Stimulated activated naive CD8-positive, alpha-beta T cell treated with anti-CD3 and anti-CD28 coated beads, Interleukin-15, Interleukin-2, amounts not matched to agents 100 ng/mL and 50 ng/mL, for 24 hours (primary cell): ENCODE measurements at regions not wholly inside any gene's neighbourhood (a gene's known extent, or its start where the extent isn't known, plus 50 kb on each side); places are given as distances from the start of the nearest gene placed in this dataset.

ENCODE experiments used
- H3K27ac Mint-ChIP-seq: one replicate; pipeline ENCODE4 v1.8.0; 2021; ENCODE audit warnings: mild to moderate bottlenecking, mixed read lengths
- H3K27me3 Mint-ChIP-seq: one replicate; pipeline ENCODE4 v1.8.0; 2021; ENCODE audit warnings: mixed read lengths
- H3K36me3 Mint-ChIP-seq: one replicate; pipeline ENCODE4 v1.8.0; 2021; ENCODE audit warnings: low read depth, mixed read lengths
- H3K4me1 Mint-ChIP-seq: one replicate; pipeline ENCODE4 v1.8.0; 2021; ENCODE audit warnings: low read depth, mixed read lengths
- H3K4me3 Mint-ChIP-seq: one replicate; pipeline ENCODE4 v1.8.0; 2021; ENCODE audit warnings: mild to moderate bottlenecking, mixed read lengths
- H3K9me3 Mint-ChIP-seq: one replicate; pipeline ENCODE4 v1.8.0; 2021; ENCODE audit warnings: mixed read lengths

DNA sequence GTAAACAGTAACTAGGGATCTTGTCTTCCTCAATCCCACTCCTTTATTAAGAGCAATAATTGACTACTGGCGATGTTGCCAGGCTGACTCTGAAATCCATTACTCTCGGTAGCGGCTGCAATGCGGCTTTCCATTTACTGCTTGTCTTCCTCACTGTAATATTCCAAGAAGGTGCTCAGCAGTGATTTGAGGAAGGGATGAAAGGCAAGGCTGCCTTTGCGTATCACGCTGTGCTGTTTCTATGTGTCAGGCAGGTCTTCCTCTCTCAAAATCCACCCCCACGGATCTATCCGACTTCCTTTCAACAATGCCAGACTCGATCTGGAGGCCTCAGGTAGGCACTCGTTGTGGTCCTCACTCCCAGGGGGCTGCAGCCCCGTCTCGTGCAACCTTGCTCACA, 261.4 kb upstream of the CDH4 start:
- H3K27ac Mint-ChIP-seq, result no peak overlapping the region
- H3K27me3 Mint-ChIP-seq, result no peaks in the 10 kb centered on the region
- no peaks in the 10 kb centered on the region for H3K4me1 Mint-ChIP-seq
- no peaks in the 10 kb centered on the region for H3K9me3 Mint-ChIP-seq
- no peak overlapping the region for H3K4me3 Mint-ChIP-seq
- H3K36me3 Mint-ChIP-seq, result no peaks in the 10 kb centered on the region

DNA sequence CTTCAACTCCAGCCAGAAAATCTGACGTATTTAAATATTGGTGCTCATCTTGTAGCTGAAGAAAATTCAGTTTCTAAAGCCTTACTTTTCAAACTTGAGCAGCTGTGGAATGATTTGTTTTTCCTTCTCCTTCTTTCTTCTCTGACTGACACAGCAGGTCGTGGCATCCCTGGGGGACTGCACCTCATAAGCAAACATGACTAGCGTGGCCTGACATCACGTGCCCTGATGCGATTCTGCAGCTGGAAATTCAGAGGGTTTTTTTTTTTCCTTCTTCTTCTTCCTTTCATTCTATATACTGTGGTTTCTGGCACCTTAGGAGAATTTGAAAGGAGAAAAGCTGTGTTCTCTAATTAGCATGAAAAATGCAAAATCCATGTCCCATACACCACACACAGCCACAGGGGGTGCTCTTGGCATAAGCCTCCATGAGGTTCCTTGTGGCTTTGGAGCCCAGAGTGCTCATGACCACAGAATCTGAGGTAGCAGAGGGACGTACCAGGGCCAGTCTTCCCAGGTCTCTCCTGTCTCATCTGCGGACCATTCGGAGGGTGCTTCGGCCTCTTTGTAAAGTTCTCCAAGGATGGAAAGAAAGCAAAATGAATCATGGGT, 258.5 kb upstream of the CDH4 start:
- H3K9me3 Mint-ChIP-seq, result no peaks in the 10 kb centered on the region
- no peak overlapping the region for H3K27ac Mint-ChIP-seq
- no peaks in the 10 kb centered on the region for H3K4me1 Mint-ChIP-seq
- H3K36me3 Mint-ChIP-seq, result no peaks in the 10 kb centered on the region
- no peak overlapping the region for H3K4me3 Mint-ChIP-seq
- peaks cover 3% of the 10 kb centered on the region for H3K27me3 Mint-ChIP-seq

DNA sequence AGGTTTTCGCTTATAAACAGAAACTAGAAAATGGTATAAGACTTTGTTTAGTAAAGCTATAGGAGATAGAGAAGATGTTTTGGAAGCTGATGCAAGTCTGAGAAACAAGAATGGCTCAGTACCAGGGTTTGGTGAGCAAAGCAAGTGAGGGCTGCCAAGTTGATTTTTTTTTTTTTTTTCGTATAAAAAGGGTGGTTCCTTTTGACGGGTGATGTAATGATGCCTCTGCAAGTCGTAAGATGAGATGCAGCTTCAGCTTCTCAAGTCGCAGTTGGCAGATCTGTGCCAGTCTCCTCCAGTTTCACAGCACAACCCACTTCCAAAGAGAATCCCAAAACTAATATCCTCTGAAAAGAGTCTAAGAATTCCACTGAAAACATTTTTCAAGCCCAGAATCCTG, 252.8 kb upstream of the CDH4 start:
- no peak overlapping the region for H3K27ac Mint-ChIP-seq
- H3K9me3 Mint-ChIP-seq, result no peaks in the 10 kb centered on the region
- no peaks in the 10 kb centered on the region for H3K4me1 Mint-ChIP-seq
- no peak overlapping the region for H3K4me3 Mint-ChIP-seq
- peaks cover 3% of the 10 kb centered on the region for H3K27me3 Mint-ChIP-seq
- H3K36me3 Mint-ChIP-seq, result no peaks in the 10 kb centered on the region

DNA sequence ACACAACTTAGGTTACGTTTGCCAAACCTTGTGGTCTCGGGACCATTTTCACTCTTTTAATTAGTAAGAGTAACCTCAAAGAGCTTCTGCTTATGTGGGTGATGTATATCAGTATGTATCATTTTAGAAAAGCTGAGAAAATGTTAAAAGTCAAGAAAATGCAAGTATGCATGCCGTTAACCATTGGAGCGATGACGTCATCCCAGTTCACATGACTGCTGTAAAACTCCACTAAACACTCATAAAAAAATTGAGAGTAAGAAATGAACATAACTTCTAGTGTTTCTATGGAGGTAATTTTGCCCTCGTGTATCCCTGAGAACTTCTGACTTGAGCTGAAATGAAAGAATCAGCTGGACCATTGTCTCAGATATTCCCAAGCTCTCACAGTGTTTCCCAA, 250.0 kb upstream of the CDH4 start:
- Mint-ChIP-seq H3K36me3 (no peaks in the 10 kb centered on the region), H3K27ac (no peak overlapping the region), H3K9me3 (no peaks in the 10 kb centered on the region), H3K27me3 (peaks cover 1% of the 10 kb centered on the region), H3K4me3 (no peak overlapping the region), H3K4me1 (no peaks in the 10 kb centered on the region)

DNA sequence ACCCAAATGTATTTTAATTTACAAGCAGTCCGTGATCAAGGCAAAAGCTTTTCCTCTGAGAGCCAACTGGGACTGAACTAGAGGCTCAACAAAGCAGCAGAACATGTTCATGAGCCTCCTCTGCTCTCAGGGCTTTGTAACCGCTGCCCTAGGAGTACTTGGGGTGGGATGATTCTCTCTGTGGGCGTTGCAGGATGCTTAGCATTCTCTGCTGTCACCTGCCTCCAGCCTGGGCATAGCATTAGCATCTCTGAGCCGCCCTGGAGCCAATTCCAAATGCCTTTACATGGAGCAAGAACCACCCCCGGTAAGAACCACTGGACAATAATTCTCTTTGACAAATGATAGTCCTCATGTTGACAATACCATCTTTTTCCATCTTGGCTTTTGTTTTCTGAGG, 237.6 kb upstream of the CDH4 start:
- Mint-ChIP-seq H3K27me3 (no peaks in the 10 kb centered on the region), H3K27ac (no peak overlapping the region), H3K4me1 (no peaks in the 10 kb centered on the region), H3K36me3 (no peaks in the 10 kb centered on the region), H3K9me3 (peaks cover 8% of the 10 kb centered on the region), H3K4me3 (no peak overlapping the region)

DNA sequence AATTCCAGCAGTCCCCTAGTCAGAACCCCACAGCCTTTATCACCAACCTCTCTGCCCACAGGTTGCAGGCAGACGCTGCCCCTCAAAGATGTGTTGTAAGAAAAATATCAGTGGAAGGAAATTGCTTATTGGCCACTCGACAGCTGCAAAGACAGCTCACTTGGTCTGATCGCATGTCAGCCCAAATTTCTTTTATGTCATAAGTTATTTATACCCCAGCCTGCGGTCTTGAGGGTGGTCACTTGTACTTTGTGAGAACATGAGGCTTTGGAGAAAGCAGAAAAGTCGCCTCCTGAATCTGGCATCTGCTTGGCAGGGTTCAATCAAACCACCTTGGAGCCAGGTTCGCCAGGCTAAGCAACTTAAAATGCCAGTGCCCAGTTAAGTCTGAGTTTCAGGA, 236.5 kb upstream of the CDH4 start:
- Mint-ChIP-seq H3K27ac (no peak overlapping the region), H3K4me3 (no peak overlapping the region)

DNA sequence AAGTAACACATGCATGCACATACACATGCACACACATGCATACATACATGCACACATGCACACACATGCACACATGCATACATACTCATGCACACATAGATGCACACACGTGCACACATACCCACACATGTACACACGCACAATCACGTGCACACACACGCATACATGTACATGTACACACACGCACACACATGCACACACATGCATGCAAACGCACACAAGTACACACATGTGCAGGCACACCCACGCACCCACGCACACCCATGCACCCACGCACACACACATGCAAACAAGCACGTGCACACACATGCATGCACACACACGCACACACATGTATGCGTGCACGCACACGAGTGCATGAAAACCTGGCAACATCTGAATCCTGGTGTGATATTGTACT, 232.7 kb upstream of the CDH4 start:
- Mint-ChIP-seq H3K4me1 (no peaks in the 10 kb centered on the region), H3K9me3 (peaks cover 8% of the 10 kb centered on the region), H3K27me3 (no peaks in the 10 kb centered on the region), H3K4me3 (no peak overlapping the region), H3K36me3 (no peaks in the 10 kb centered on the region), H3K27ac (no peak overlapping the region)

More for the DNA sequence above, 236.5 kb upstream of the CDH4 start:
- Mint-ChIP-seq H3K9me3 (peaks cover 8% of the 10 kb centered on the region), H3K27me3 (no peaks in the 10 kb centered on the region), H3K4me1 (no peaks in the 10 kb centered on the region), H3K36me3 (no peaks in the 10 kb centered on the region)

DNA sequence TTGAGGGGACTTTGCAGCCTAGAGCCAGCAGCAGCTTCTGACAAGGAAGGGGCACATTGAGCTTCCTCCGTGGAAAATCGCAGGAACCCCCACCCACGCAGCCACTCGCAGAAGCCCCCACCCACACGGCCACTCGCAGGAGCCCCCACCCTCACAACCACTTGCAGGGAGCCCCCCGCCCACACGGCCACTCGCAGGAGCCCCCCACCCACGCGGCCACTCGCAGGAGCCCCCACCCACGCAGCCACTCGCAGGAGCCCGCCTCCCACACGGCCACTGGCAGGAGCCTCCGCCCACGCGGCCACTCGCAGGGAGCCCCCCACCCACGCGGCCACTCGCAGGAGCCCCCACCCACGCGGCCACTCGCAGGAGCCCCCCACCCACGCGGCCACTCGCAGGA, 228.4 kb upstream of the CDH4 start:
- no peaks in the 10 kb centered on the region for H3K27me3 Mint-ChIP-seq
- H3K4me1 Mint-ChIP-seq, result no peaks in the 10 kb centered on the region
- H3K4me3 Mint-ChIP-seq, result no peak overlapping the region
- no peaks in the 10 kb centered on the region for H3K36me3 Mint-ChIP-seq
- no peak overlapping the region for H3K27ac Mint-ChIP-seq
- peaks cover 8% of the 10 kb centered on the region for H3K9me3 Mint-ChIP-seq

DNA sequence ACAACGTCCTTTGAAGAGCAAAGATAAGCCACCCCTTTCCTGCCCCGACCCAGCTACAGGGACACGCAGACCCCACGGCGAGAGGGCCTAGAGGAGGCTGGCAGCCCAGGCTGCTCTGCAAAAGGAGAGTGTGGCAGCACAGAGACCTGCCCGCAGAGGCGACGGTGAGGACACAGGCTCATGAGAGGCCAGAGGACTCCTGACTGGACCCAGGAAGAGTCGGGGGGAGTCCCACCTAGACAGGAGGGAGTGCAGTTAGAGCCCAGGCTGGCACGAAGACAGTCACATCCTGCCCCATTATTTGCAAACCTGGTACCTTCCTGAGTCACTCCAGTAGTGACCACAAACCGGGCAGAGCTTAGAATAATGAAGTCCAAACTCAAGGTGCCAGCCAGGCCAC, 227.7 kb upstream of the CDH4 start:
- no peaks in the 10 kb centered on the region for H3K27me3 Mint-ChIP-seq
- H3K36me3 Mint-ChIP-seq, result no peaks in the 10 kb centered on the region
- peaks cover 7% of the 10 kb centered on the region for H3K9me3 Mint-ChIP-seq
- no peaks in the 10 kb centered on the region for H3K4me1 Mint-ChIP-seq
- no peak overlapping the region for H3K27ac Mint-ChIP-seq
- no peak overlapping the region for H3K4me3 Mint-ChIP-seq

DNA sequence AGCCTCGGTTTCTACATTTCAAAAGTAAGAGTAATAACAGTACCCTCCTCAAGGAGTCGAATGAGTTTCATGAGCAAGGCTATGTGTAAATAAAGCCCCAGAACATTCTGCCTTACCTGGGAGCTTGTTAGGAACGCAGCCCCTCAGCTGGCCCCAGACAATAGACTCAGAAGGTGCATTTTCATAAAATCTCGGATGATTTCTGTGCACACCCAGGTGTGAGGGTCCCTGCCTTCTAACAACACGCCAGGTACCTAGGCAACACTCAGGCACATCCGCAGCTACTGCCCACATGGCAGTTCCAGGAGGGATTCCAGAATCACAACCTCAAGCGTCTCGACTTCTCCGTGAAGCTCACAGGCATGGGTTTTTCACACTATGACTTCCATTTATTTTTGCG, 226.5 kb upstream of the CDH4 start:
- Mint-ChIP-seq H3K27ac (no peak overlapping the region), H3K27me3 (no peaks in the 10 kb centered on the region), H3K9me3 (peaks cover 13% of the 10 kb centered on the region), H3K36me3 (no peaks in the 10 kb centered on the region), H3K4me1 (no peaks in the 10 kb centered on the region), H3K4me3 (no peak overlapping the region)

DNA sequence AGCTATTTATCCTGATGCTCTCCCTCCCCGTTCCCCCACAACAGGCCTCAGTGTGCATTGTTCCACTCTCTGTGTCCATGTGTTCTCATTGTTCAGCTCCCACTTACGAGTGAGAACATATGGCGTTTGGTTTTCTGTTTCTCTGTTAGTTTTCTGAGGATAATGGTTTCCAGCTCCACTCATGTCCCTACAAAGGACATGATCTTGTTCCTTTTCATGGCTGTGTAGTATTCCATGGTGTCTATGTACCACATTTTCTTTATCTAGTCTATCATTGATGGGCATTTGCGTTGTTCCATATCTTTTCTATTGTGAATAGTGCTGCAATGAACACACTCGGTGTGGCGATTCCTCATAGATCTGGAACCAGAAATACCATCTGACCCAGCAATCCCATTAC, 225.9 kb upstream of the CDH4 start:
- H3K4me3 Mint-ChIP-seq, result no peak overlapping the region

DNA sequence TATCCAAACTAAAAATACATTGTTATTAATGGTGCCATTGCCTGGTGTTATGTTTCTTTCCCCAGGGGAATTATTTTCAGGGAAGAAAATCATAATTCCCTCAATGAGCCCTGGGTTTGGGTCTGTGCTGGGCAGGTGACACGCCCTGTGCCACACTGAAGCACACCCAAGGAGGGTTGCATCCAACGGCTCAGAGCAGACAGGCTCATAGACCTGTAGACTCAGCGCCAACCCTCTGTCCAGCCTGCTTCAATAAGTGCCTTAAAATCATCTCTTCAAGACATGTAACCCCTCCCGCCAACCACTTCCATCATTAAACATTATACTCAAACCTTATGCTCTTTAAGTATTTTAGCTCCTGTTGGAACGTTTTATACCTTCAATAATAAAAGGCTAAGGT, 225.3 kb upstream of the CDH4 start:
- Mint-ChIP-seq H3K27me3 (no peaks in the 10 kb centered on the region), H3K4me3 (no peak overlapping the region), H3K27ac (no peak overlapping the region)

More for the DNA sequence above, 225.9 kb upstream of the CDH4 start:
- Mint-ChIP-seq H3K27me3 (no peaks in the 10 kb centered on the region), H3K27ac (no peak overlapping the region), H3K4me1 (no peaks in the 10 kb centered on the region), H3K9me3 (peaks cover 13% of the 10 kb centered on the region), H3K36me3 (no peaks in the 10 kb centered on the region)

DNA sequence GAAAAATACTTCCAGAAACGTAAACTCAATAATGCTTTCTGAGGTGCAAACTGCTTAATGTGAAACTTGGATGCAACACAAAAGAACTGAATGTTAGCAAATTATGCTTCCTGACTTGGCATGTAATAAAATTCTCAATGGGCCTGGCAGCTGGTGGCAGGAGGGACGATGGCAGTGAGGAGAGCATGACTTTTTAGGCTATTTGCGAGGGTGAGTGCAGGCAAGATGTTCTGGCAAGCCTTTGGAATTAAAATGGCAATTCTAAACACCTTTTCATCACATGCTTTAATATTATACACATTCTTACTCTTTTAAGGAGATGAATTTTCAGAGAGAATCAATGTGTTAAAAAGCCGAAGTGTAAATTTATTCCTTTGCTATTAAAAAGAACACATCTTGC, 224.8 kb upstream of the CDH4 start:
- peaks cover 13% of the 10 kb centered on the region for H3K9me3 Mint-ChIP-seq
- H3K27me3 Mint-ChIP-seq, result no peaks in the 10 kb centered on the region
- H3K27ac Mint-ChIP-seq, result no peak overlapping the region
- no peak overlapping the region for H3K4me3 Mint-ChIP-seq
- no peaks in the 10 kb centered on the region for H3K36me3 Mint-ChIP-seq
- no peaks in the 10 kb centered on the region for H3K4me1 Mint-ChIP-seq

More for the DNA sequence above, 225.3 kb upstream of the CDH4 start:
- Mint-ChIP-seq H3K36me3 (no peaks in the 10 kb centered on the region), H3K9me3 (peaks cover 13% of the 10 kb centered on the region), H3K4me1 (no peaks in the 10 kb centered on the region)

DNA sequence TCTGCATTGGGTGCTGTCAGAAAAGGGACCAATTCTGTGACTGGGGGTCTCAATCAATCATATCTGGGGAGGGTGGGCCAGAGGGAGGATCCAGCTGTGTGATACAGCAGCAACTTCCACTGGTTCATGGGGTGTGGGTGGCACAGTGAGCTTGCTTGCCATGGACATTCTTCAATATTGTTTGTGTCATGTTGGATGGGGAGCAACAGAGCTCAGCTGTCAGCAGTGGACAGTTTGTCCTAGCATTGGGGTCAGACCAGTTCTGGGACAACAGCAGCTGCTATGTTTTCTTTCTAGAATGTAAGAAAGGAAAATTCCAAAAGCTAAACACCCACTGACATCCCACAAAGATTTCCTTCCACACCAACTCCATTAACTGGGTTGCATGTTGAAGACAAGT, 221.9 kb upstream of the CDH4 start:
- H3K27ac Mint-ChIP-seq, result no peak overlapping the region
- H3K27me3 Mint-ChIP-seq, result no peaks in the 10 kb centered on the region
- no peaks in the 10 kb centered on the region for H3K36me3 Mint-ChIP-seq
- no peak overlapping the region for H3K4me3 Mint-ChIP-seq
- peaks cover 16% of the 10 kb centered on the region for H3K9me3 Mint-ChIP-seq
- H3K4me1 Mint-ChIP-seq, result no peaks in the 10 kb centered on the region

DNA sequence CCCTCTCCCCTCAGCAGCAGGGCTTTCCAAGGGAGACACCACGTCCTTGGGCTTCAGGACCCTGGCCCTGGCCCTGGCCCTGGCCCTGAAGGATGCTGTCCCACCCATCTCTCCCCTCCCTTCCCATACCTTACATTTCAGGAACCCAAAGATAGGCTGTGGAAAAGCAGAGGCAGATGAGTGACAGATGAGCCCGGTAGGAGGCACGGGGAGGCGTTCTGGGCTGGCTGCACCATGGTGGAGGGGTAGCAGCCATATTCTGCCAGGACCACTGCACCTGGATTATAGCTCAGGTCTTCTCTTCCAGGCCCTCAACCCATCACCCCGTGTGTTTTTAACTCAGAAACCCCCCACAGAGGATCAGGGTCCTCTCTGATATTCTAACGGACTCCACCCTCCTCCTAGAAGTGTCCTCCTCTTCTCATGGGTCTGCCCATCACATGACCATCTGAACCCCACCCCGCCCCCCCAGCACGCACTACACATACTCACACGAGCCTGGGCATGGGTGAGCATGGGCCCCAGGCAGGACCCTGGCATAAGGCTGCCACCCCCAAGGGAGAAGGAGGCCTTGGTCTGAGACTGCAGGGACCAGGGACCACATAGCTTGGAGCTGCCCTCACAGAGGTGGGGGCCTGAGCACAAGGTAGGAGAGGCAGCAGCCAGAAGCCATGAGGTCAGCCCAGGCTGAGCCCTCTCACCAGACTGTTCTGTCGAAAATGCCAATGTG, 220.8 kb upstream of the CDH4 start:
- peaks cover 16% of the 10 kb centered on the region for H3K9me3 Mint-ChIP-seq
- H3K4me3 Mint-ChIP-seq, result no peak overlapping the region
- no peaks in the 10 kb centered on the region for H3K4me1 Mint-ChIP-seq
- H3K36me3 Mint-ChIP-seq, result no peaks in the 10 kb centered on the region
- H3K27me3 Mint-ChIP-seq, result no peaks in the 10 kb centered on the region
- H3K27ac Mint-ChIP-seq, result no peak overlapping the region

DNA sequence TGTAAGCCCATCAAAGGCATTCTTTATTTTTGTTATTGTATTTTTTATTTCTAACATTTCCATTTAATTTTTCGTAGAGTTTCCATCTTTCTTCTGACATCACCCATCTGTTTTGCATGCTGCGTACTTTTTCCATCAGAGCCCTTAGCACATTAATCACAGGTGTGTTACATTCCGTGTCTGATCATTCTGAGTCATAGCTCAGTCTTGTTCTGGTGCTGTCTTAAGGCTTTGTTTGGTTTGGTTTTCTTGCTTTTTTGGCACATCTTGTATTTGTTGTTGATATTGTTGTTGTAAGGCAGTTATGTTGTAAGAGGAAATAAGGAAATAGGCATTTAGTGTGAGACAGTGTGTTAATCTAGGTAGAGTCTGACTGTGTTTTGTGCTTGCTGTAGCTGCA, 214.6 kb upstream of the CDH4 start:
- H3K27ac Mint-ChIP-seq, result no peak overlapping the region
- no peak overlapping the region for H3K4me3 Mint-ChIP-seq
- no peaks in the 10 kb centered on the region for H3K4me1 Mint-ChIP-seq
- H3K9me3 Mint-ChIP-seq, result peaks cover 19% of the 10 kb centered on the region
- H3K36me3 Mint-ChIP-seq, result no peaks in the 10 kb centered on the region
- H3K27me3 Mint-ChIP-seq, result no peaks in the 10 kb centered on the region
